ENCODE measurements at regions not wholly inside any gene's neighbourhood (a gene's known extent, or its start where the extent isn't known, plus 50 kb on each side); places are given as distances from the start of the nearest gene placed in this dataset.

GRCh38 chr20:39492223-39492797, 530.2 kb downstream of the DHX35 start:
- no peak for TF ChIP-seq CTCF (IDR thresholded peaks at IDR 0.05; ENCODE audit: unreplicated experiment)
- DNase-seq (ENCODE audit: low spot score, unreplicated experiment) = no peak
- H3K27me3 Mint-ChIP-seq = peaks cover 4% of the 10 kb centered on the region
- no peaks in the 10 kb centered on the region for H3K4me1 Mint-ChIP-seq (ENCODE audit: low read depth)
- H3K36me3 Mint-ChIP-seq (ENCODE audit: insufficient read depth) = no peaks in the 10 kb centered on the region
- no peak overlapping the region for H3K27ac Mint-ChIP-seq
- peaks cover 12% of the 10 kb centered on the region for H3K9me3 Mint-ChIP-seq (ENCODE audit: low read depth)
- no peak overlapping the region for H3K4me3 Mint-ChIP-seq (ENCODE audit: low read depth)

GRCh38 chr20:39491711-39492110, 529.6 kb downstream of the DHX35 start:
- H3K9me3 Mint-ChIP-seq (ENCODE audit: low read depth) = peaks cover 9% of the 10 kb centered on the region
- no peak for TF ChIP-seq CTCF (IDR thresholded peaks at IDR 0.05; ENCODE audit: unreplicated experiment)
- H3K27ac Mint-ChIP-seq = no peak overlapping the region
- no peak for DNase-seq (ENCODE audit: low spot score, unreplicated experiment)
- H3K36me3 Mint-ChIP-seq (ENCODE audit: insufficient read depth) = no peaks in the 10 kb centered on the region
- H3K4me1 Mint-ChIP-seq (ENCODE audit: low read depth) = no peaks in the 10 kb centered on the region
- H3K27me3 Mint-ChIP-seq = peaks cover 4% of the 10 kb centered on the region
- H3K4me3 Mint-ChIP-seq (ENCODE audit: low read depth) = no peak overlapping the region

GRCh38 chr20:39489986-39490560, 527.9 kb downstream of the DHX35 start:
- TF ChIP-seq CTCF (IDR thresholded peaks at IDR 0.05; ENCODE audit: unreplicated experiment) = no peak
- no peak overlapping the region for H3K4me3 Mint-ChIP-seq (ENCODE audit: low read depth)
- DNase-seq (ENCODE audit: low spot score, unreplicated experiment) = no peak
- H3K36me3 Mint-ChIP-seq (ENCODE audit: insufficient read depth) = no peaks in the 10 kb centered on the region
- H3K9me3 Mint-ChIP-seq (ENCODE audit: low read depth) = peaks cover 2% of the 10 kb centered on the region
- H3K4me1 Mint-ChIP-seq (ENCODE audit: low read depth) = no peaks in the 10 kb centered on the region
- H3K27me3 Mint-ChIP-seq = peaks cover 4% of the 10 kb centered on the region
- H3K27ac Mint-ChIP-seq = no peak overlapping the region

GRCh38 chr20:39480276-39481043, 518.3 kb downstream of the DHX35 start:
- TF ChIP-seq CTCF (IDR thresholded peaks at IDR 0.05; ENCODE audit: unreplicated experiment) = no peak
- Mint-ChIP-seq H3K9me3 (ENCODE audit: low read depth) (no peaks in the 10 kb centered on the region), H3K36me3 (ENCODE audit: insufficient read depth) (no peaks in the 10 kb centered on the region), H3K27me3 (peaks cover 2% of the 10 kb centered on the region), H3K27ac (no peak overlapping the region), H3K4me3 (ENCODE audit: low read depth) (no peak overlapping the region), H3K4me1 (ENCODE audit: low read depth) (no peaks in the 10 kb centered on the region)
- no peak for DNase-seq (ENCODE audit: low spot score, unreplicated experiment)

- H3K36me3 Mint-ChIP-seq (ENCODE audit: insufficient read depth) = no peaks in the 10 kb centered on the region
- H3K4me3 Mint-ChIP-seq (ENCODE audit: low read depth) = no peak overlapping the region
- TF ChIP-seq CTCF (IDR thresholded peaks at IDR 0.05; ENCODE audit: unreplicated experiment) = no peak
- peaks cover 2% of the 10 kb centered on the region for H3K27me3 Mint-ChIP-seq
- no peaks in the 10 kb centered on the region for H3K9me3 Mint-ChIP-seq (ENCODE audit: low read depth)
- no peak overlapping the region for H3K27ac Mint-ChIP-seq
- no peak for DNase-seq (ENCODE audit: low spot score, unreplicated experiment)
- no peaks in the 10 kb centered on the region for H3K4me1 Mint-ChIP-seq (ENCODE audit: low read depth)
Observed at GRCh38 chr20:39479196-39479810, 517.2 kb downstream of the DHX35 start.

Data from progenitor cell of endocrine pancreas (in vitro differentiated cells).